Gastroesophageal sphincter (tissue), 3 donors: ENCODE measurements at regions not wholly inside any gene's neighbourhood (a gene's known extent, or its start where the extent isn't known, plus 50 kb on each side); places are given as distances from the start of the nearest gene placed in this dataset.

Source experiments
- EP300 ChIP-seq: sonication (generic); formaldehyde crosslinking; IDR thresholded peaks from one replicate; pipeline ENCODE4 v1.6.1; 2017; ENCODE audit warnings: antibody characterized with exemption, mild to moderate bottlenecking
- POLR2A ChIP-seq, 2 donors: fragments of 450-650 bp; IDR thresholded peaks; one replicate each; pipeline ENCODE4 v1.6.1; 2017; ENCODE audit warnings: antibody characterized with exemption in 2 of 2, mild to moderate bottlenecking in 2 of 2, moderate library complexity in 1 of 2
- POLR2AphosphoS5 ChIP-seq: sonication (generic); formaldehyde crosslinking; IDR thresholded peaks from one replicate; pipeline ENCODE4 v1.6.1; 2017; ENCODE audit warnings: antibody characterized with exemption
- TF ChIP-seq, protein P1 (sequence below), 4 experiments: fragments of 200-600 bp in 2 of 4; fragments of 450-650 bp in 2 of 4; sonication (generic) in 1 of 4; IDR thresholded peaks; one replicate each; pipeline ENCODE4 v1.5.1; 2017 to 2019; ENCODE audit warnings: antibody characterized with exemption in 4 of 4, mild to moderate bottlenecking in 2 of 4, moderate library complexity in 2 of 4

DNA sequence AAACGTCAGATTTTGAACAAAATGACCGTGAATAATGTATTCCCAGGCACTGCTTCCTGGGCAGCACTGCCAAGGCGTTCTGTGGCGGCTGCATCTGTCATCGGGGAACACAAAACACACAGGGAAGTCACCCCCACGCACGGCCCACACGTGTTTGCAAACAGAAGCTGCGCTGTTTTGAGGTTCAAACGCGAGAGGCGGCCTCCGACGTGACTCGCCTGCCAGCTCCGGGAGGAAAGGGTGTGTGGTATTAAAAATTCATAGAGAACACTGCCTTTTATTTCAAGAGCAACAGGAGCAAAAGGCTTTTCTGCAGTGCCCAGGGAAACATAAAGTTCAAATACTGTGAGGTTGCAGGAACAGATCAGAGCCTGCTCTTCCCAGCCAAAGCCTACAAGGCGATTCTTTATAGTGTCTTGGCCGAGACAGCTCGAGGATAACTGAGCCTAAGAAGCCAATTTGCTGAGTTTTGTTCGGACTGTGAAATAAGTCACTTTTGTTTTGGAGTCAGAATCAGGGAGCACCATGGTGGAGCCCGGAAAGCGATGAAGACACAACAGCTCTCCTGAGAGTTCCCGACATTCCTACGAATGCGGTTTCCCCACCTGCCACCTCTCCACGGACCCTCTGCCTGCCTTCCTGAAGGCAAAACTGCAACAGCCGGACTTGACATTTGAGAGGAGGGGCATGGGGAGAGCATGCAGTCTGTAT, 115.3 kb upstream of the IRX2 start:
- TF ChIP-seq, protein P1, sequence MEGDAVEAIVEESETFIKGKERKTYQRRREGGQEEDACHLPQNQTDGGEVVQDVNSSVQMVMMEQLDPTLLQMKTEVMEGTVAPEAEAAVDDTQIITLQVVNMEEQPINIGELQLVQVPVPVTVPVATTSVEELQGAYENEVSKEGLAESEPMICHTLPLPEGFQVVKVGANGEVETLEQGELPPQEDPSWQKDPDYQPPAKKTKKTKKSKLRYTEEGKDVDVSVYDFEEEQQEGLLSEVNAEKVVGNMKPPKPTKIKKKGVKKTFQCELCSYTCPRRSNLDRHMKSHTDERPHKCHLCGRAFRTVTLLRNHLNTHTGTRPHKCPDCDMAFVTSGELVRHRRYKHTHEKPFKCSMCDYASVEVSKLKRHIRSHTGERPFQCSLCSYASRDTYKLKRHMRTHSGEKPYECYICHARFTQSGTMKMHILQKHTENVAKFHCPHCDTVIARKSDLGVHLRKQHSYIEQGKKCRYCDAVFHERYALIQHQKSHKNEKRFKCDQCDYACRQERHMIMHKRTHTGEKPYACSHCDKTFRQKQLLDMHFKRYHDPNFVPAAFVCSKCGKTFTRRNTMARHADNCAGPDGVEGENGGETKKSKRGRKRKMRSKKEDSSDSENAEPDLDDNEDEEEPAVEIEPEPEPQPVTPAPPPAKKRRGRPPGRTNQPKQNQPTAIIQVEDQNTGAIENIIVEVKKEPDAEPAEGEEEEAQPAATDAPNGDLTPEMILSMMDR (IDR thresholded peaks at IDR 0.05): no peak
- no peak for TF ChIP-seq POLR2A (IDR thresholded peaks at IDR 0.05)
- TF ChIP-seq POLR2AphosphoS5: no peak
- TF ChIP-seq EP300: no peak
